Fibroblast of lung (primary cell): ENCODE measurements at regions not wholly inside any gene's neighbourhood (a gene's known extent, or its start where the extent isn't known, plus 50 kb on each side); places are given as distances from the start of the nearest gene placed in this dataset.

Experiments used
- DNase-seq, 2 donors: peaks; one replicate each; pipeline versions ENCODE4 v3.0.0 to v3.0.0-alpha.2; 2010; ENCODE audit warnings: low read depth in 2 of 2
- H2AFZ ChIP-seq: 2 replicates; pipeline ENCODE4 v1.5.1; 2012; ENCODE audit warnings: low read length, control low read depth, inconsistent platforms
- H3K27ac ChIP-seq: 2 replicates; pipeline ENCODE4 v1.5.1; 2011; ENCODE audit warnings: low read length, control low read depth; ENCODE audit not compliant: insufficient read depth
- H3K27me3 ChIP-seq: 2 replicates; pipeline ENCODE4 v1.5.1; 2011; ENCODE audit warnings: mild to moderate bottlenecking, low read length; ENCODE audit not compliant: control insufficient read depth, insufficient read depth
- H3K36me3 ChIP-seq: 2 replicates; pipeline ENCODE4 v1.5.1; 2011; ENCODE audit warnings: low read length; ENCODE audit not compliant: control insufficient read depth, insufficient read depth
- H3K4me1 ChIP-seq: 2 replicates; pipeline ENCODE4 v1.5.1; 2011; ENCODE audit warnings: low read length; ENCODE audit not compliant: control insufficient read depth, insufficient read depth; ENCODE audit errors: extremely low read depth
- H3K4me2 ChIP-seq: 2 replicates; pipeline ENCODE4 v1.5.1; 2011; ENCODE audit warnings: low read length, control low read depth; ENCODE audit not compliant: insufficient read depth; ENCODE audit errors: extremely low read depth
- H3K4me3 ChIP-seq, 4 experiments: fragments of 200-600 bp in 1 of 4; sonication (generic) in 1 of 4; replicated peaks in 1 of 4; 2 replicates each; pipeline ENCODE4 v1.5.1; 2011 to 2016; ENCODE audit warnings: low read length in 4 of 4, low read depth in 3 of 4, mild to moderate bottlenecking in 3 of 4, control low read depth in 2 of 4, inconsistent platforms in 1 of 4, mixed read lengths in 1 of 4; ENCODE audit not compliant: insufficient read depth in 1 of 4; ENCODE audit errors: control extremely low read depth in 1 of 4
- H3K79me2 ChIP-seq: 2 replicates; pipeline ENCODE4 v1.5.1; 2012; ENCODE audit warnings: mild to moderate bottlenecking, low read length, inconsistent platforms; ENCODE audit not compliant: control insufficient read depth, insufficient read depth
- H3K9ac ChIP-seq: 2 replicates; pipeline ENCODE4 v1.5.1; 2011; ENCODE audit warnings: mild to moderate bottlenecking, low read length, control low read depth; ENCODE audit not compliant: insufficient read depth
- H3K9me3 ChIP-seq: 2 replicates; pipeline ENCODE4 v1.5.1; 2012; ENCODE audit warnings: low read depth, low read length; ENCODE audit not compliant: control insufficient read depth, insufficient read depth
- H4K20me1 ChIP-seq: 2 replicates; pipeline ENCODE4 v1.5.1; 2011; ENCODE audit warnings: low read length; ENCODE audit not compliant: control insufficient read depth, insufficient read depth; ENCODE audit errors: extremely low read depth
- EZH2 ChIP-seq: IDR thresholded peaks from 2 replicates; pipeline ENCODE4 v1.5.1; 2012; ENCODE audit warnings: low read length, control low read depth, mild to moderate bottlenecking; ENCODE audit errors: missing control alignments
- TF ChIP-seq, protein P1 (sequence below), 2 donors: IDR thresholded peaks in 1 of 2; conservative IDR thresholded peaks in 1 of 2; 1 replicate in 1 of 2; 2 replicates in 1 of 2; pipeline ENCODE4 v1.5.1; 2011 to 2012; ENCODE audit warnings: low read length in 2 of 2, control low read depth in 1 of 2, inconsistent platforms in 1 of 2, low read depth in 1 of 2, mild to moderate bottlenecking in 1 of 2

DNA sequence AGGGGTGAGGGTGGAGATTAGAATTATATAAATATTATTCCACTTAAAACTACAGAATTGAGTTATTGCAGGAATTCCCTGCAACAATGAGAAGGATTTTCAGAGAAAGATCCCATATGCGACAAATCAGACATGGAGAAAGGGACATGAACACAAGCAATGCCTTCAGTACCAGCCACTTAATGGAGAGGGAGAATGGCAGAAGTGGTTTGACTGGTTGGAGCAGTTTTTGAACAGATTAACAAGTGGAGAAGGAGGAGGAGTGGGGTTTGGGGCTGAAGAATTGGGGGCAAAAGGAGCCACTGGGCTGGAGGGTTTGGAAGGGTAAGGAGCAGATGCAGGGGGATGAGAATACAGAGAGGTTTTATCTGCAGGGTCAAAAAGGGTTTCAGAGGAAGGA, 620.9 kb upstream of the PTPRD start:
- H3K27ac ChIP-seq = no peak overlapping the region
- H3K4me2 ChIP-seq = no peak overlapping the region
- TF ChIP-seq, protein P1, sequence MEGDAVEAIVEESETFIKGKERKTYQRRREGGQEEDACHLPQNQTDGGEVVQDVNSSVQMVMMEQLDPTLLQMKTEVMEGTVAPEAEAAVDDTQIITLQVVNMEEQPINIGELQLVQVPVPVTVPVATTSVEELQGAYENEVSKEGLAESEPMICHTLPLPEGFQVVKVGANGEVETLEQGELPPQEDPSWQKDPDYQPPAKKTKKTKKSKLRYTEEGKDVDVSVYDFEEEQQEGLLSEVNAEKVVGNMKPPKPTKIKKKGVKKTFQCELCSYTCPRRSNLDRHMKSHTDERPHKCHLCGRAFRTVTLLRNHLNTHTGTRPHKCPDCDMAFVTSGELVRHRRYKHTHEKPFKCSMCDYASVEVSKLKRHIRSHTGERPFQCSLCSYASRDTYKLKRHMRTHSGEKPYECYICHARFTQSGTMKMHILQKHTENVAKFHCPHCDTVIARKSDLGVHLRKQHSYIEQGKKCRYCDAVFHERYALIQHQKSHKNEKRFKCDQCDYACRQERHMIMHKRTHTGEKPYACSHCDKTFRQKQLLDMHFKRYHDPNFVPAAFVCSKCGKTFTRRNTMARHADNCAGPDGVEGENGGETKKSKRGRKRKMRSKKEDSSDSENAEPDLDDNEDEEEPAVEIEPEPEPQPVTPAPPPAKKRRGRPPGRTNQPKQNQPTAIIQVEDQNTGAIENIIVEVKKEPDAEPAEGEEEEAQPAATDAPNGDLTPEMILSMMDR (conservative IDR thresholded peaks at IDR 0.05 in 1 of 2, IDR thresholded peaks at IDR 0.05 in 1 of 2; ENCODE audit: low read depth in 1 of 2, low read length in 2 of 2) = no peak
- no peak for TF ChIP-seq EZH2
- H3K36me3 ChIP-seq = no peaks in the 10 kb centered on the region
- no peaks in the 10 kb centered on the region for H3K27me3 ChIP-seq
- DNase-seq = no peak
- H3K79me2 ChIP-seq = no peaks in the 10 kb centered on the region
- H3K9me3 ChIP-seq = no peaks in the 10 kb centered on the region
- no peak overlapping the region for H3K4me3 ChIP-seq
- no peak overlapping the region for H2AFZ ChIP-seq
- no peak overlapping the region for H3K9ac ChIP-seq
- H3K4me1 ChIP-seq = no peaks in the 10 kb centered on the region
- no peaks in the 10 kb centered on the region for H4K20me1 ChIP-seq

DNA sequence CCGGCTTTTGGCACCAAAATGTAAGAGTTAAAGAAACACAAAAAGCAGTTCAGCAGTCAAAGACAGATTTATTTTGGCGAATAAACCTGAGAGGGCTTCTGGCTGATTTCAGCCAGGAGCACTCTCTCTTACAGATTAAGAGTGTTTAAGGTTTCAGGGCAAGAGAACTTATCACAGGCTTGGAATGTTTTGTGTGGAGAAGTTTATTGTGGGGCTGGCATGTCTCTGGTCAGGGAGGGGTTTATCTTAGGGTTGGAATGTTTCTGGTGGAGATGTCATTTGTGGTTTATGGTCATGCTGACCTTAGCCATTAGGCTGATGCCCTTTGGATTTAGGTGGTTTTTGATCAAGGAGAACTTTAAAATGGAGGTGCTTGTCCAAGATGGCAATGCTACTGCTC, 622.3 kb upstream of the PTPRD start:
- Histone ChIP-seq H3K9me3 (no peaks in the 10 kb centered on the region), H2AFZ (no peak overlapping the region), H3K4me3 (no peak overlapping the region), H3K27me3 (no peaks in the 10 kb centered on the region), H3K9ac (no peak overlapping the region), H3K36me3 (no peaks in the 10 kb centered on the region), H3K27ac (no peak overlapping the region), H4K20me1 (no peaks in the 10 kb centered on the region), H3K79me2 (no peaks in the 10 kb centered on the region), H3K4me1 (no peaks in the 10 kb centered on the region), H3K4me2 (no peak overlapping the region)
- TF ChIP-seq, protein P1 (conservative IDR thresholded peaks at IDR 0.05 in 1 of 2, IDR thresholded peaks at IDR 0.05 in 1 of 2; ENCODE audit: low read depth in 1 of 2, low read length in 2 of 2) = no peak
- no peak for TF ChIP-seq EZH2
- no peak for DNase-seq

DNA sequence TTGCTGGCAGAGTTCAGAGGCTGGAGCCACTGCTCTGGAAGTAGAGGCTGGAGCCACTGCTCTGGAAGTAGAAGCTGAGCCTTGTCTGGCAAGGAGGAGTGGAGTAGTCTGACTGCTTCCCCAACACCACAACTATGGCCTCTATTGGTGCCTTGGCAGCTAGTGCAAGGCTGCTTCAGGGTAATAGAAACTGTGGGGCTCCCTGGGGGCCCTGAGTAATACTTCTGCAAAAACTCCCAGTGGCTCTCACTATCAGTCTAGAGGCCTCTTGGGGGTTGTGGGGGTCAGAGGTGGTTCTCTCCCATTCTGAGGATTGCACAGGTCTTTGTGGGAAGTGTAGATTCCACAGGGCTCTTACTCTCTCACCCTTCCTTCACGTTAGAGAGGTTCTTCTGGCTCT, 629.0 kb upstream of the PTPRD start:
- Histone ChIP-seq H3K9ac (no peak overlapping the region), H3K79me2 (no peaks in the 10 kb centered on the region), H3K4me2 (no peak overlapping the region), H3K9me3 (no peaks in the 10 kb centered on the region), H3K27me3 (no peaks in the 10 kb centered on the region), H3K4me3 (no peak overlapping the region), H3K27ac (no peak overlapping the region), H3K36me3 (no peaks in the 10 kb centered on the region), H2AFZ (no peak overlapping the region), H3K4me1 (no peaks in the 10 kb centered on the region), H4K20me1 (no peaks in the 10 kb centered on the region)
- DNase-seq = no peak
- no peak for TF ChIP-seq EZH2
- TF ChIP-seq, protein P1 (conservative IDR thresholded peaks at IDR 0.05 in 1 of 2, IDR thresholded peaks at IDR 0.05 in 1 of 2; ENCODE audit: low read depth in 1 of 2, low read length in 2 of 2) = no peak
